ENCODE measurements at regions not wholly inside any gene's neighbourhood (a gene's known extent, or its start where the extent isn't known, plus 50 kb on each side); places are given as distances from the start of the nearest gene placed in this dataset.
"Not testable (repeated sequence)": the region's sequence is repeated elsewhere in the genome, so short reads cannot be mapped to it uniquely, and the experiment has no call there.

- Mint-ChIP-seq H3K4me3 (no peak overlapping the region), H3K9me3 (no peaks in the 10 kb centered on the region), H3K27me3 (no peaks in the 10 kb centered on the region), H3K27ac (peak overlapping the region; percentile 13), H3K4me1 (peaks cover 8% of the 10 kb centered on the region), H3K36me3 (no peaks in the 10 kb centered on the region)
- ATAC-seq: no peak
Observed at GRCh38 chr15:69609776-69610175, 157.2 kb downstream of the RPLP1 start.

GRCh38 chr15:69610277-69610676 is 157.7 kb downstream of the RPLP1 start:
- H3K9me3 Mint-ChIP-seq: no peaks in the 10 kb centered on the region
- ATAC-seq: no peak
- H3K4me3 Mint-ChIP-seq: no peak overlapping the region
- peaks cover 8% of the 10 kb centered on the region for H3K4me1 Mint-ChIP-seq
- peak overlapping the region; percentile 13 for H3K27ac Mint-ChIP-seq
- no peaks in the 10 kb centered on the region for H3K27me3 Mint-ChIP-seq
- no peaks in the 10 kb centered on the region for H3K36me3 Mint-ChIP-seq

GRCh38 chr15:69610858-69611257 is 158.2 kb downstream of the RPLP1 start:
- Mint-ChIP-seq H3K4me3 (no peak overlapping the region), H3K36me3 (no peaks in the 10 kb centered on the region), H3K27me3 (no peaks in the 10 kb centered on the region), H3K9me3 (no peaks in the 10 kb centered on the region), H3K4me1 (peaks cover 7% of the 10 kb centered on the region), H3K27ac (no peak overlapping the region)
- no peak for ATAC-seq

GRCh38 chr15:69612112-69612511 is 159.5 kb downstream of the RPLP1 start:
- no peak for ATAC-seq
- Mint-ChIP-seq H3K4me1 (no peaks in the 10 kb centered on the region), H3K4me3 (no peak overlapping the region), H3K27ac (no peak overlapping the region), H3K36me3 (no peaks in the 10 kb centered on the region), H3K27me3 (no peaks in the 10 kb centered on the region), H3K9me3 (no peaks in the 10 kb centered on the region)

- no peak for ATAC-seq
- no peaks in the 10 kb centered on the region for H3K9me3 Mint-ChIP-seq
- no peak overlapping the region for H3K4me3 Mint-ChIP-seq
- H3K36me3 Mint-ChIP-seq: no peaks in the 10 kb centered on the region
- H3K27ac Mint-ChIP-seq: no peak overlapping the region
- no peaks in the 10 kb centered on the region for H3K4me1 Mint-ChIP-seq
- H3K27me3 Mint-ChIP-seq: no peaks in the 10 kb centered on the region
Observed at GRCh38 chr15:69613182-69613581, 160.6 kb downstream of the RPLP1 start.

- no peaks in the 10 kb centered on the region for H3K9me3 Mint-ChIP-seq
- no peak overlapping the region for H3K27ac Mint-ChIP-seq
- H3K4me3 Mint-ChIP-seq: no peak overlapping the region
- no peaks in the 10 kb centered on the region for H3K36me3 Mint-ChIP-seq
- H3K4me1 Mint-ChIP-seq: no peaks in the 10 kb centered on the region
- ATAC-seq: no peak
- peaks cover under 1% of the 10 kb centered on the region for H3K27me3 Mint-ChIP-seq
Observed at GRCh38 chr15:69613988-69614387, 161.4 kb downstream of the RPLP1 start.

GRCh38 chr15:69615736-69616135 is 163.1 kb downstream of the RPLP1 start:
- Mint-ChIP-seq H3K36me3 (no peaks in the 10 kb centered on the region), H3K27ac (no peak overlapping the region)
- no peak for ATAC-seq

GRCh38 chr15:69616558-69616957 is 163.9 kb downstream of the RPLP1 start:
- peaks cover 16% of the 10 kb centered on the region for H3K27me3 Mint-ChIP-seq
- no peaks in the 10 kb centered on the region for H3K36me3 Mint-ChIP-seq
- no peak overlapping the region for H3K4me3 Mint-ChIP-seq
- ATAC-seq: no peak
- H3K27ac Mint-ChIP-seq: no peak overlapping the region
- no peaks in the 10 kb centered on the region for H3K4me1 Mint-ChIP-seq
- H3K9me3 Mint-ChIP-seq: no peaks in the 10 kb centered on the region

More at GRCh38 chr15:69615736-69616135, 163.1 kb downstream of the RPLP1 start:
- Mint-ChIP-seq H3K9me3 (no peaks in the 10 kb centered on the region), H3K4me3 (no peak overlapping the region), H3K4me1 (no peaks in the 10 kb centered on the region), H3K27me3 (peaks cover 16% of the 10 kb centered on the region)

GRCh38 chr15:69617144-69617543 is 164.5 kb downstream of the RPLP1 start:
- not testable (repeated sequence) for H3K4me1 Mint-ChIP-seq, H3K27ac Mint-ChIP-seq, H3K4me3 Mint-ChIP-seq, H3K9me3 Mint-ChIP-seq, ATAC-seq, H3K36me3 Mint-ChIP-seq
- H3K27me3 Mint-ChIP-seq: peaks cover 16% of the 10 kb centered on the region

GRCh38 chr15:69623392-69624154 is 171.0 kb downstream of the RPLP1 start:
- H3K27ac Mint-ChIP-seq: no peak overlapping the region
- H3K36me3 Mint-ChIP-seq: no peaks in the 10 kb centered on the region
- peaks cover 73% of the 10 kb centered on the region for H3K27me3 Mint-ChIP-seq
- no peak for ATAC-seq
- peaks cover 13% of the 10 kb centered on the region for H3K4me1 Mint-ChIP-seq
- H3K9me3 Mint-ChIP-seq: no peaks in the 10 kb centered on the region
- no peak overlapping the region for H3K4me3 Mint-ChIP-seq

GRCh38 chr15:69624155-69624520 is 171.5 kb downstream of the RPLP1 start:
- H3K4me1 Mint-ChIP-seq: peaks cover 13% of the 10 kb centered on the region
- no peak overlapping the region for H3K4me3 Mint-ChIP-seq
- H3K36me3 Mint-ChIP-seq: no peaks in the 10 kb centered on the region
- H3K9me3 Mint-ChIP-seq: no peaks in the 10 kb centered on the region
- peaks cover 76% of the 10 kb centered on the region for H3K27me3 Mint-ChIP-seq
- no peak for ATAC-seq
- H3K27ac Mint-ChIP-seq: no peak overlapping the region

- no peak overlapping the region for H3K27ac Mint-ChIP-seq
- H3K4me1 Mint-ChIP-seq: peaks cover 15% of the 10 kb centered on the region
- H3K27me3 Mint-ChIP-seq: peaks cover 69% of the 10 kb centered on the region
Observed at GRCh38 chr15:69624816-69625215, 172.2 kb downstream of the RPLP1 start.

GRCh38 chr15:69625328-69625727 is 172.7 kb downstream of the RPLP1 start:
- Mint-ChIP-seq H3K9me3 (no peaks in the 10 kb centered on the region), H3K4me3 (no peak overlapping the region), H3K4me1 (peaks cover 20% of the 10 kb centered on the region), H3K27ac (no peak overlapping the region), H3K36me3 (no peaks in the 10 kb centered on the region), H3K27me3 (peaks cover 69% of the 10 kb centered on the region)
- ATAC-seq: no peak

More at GRCh38 chr15:69624816-69625215, 172.2 kb downstream of the RPLP1 start:
- Mint-ChIP-seq H3K4me3 (no peak overlapping the region), H3K9me3 (no peaks in the 10 kb centered on the region), H3K36me3 (no peaks in the 10 kb centered on the region)
- ATAC-seq: no peak

GRCh38 chr15:69626095-69627066 is 173.8 kb downstream of the RPLP1 start:
- no peak for ATAC-seq
- Mint-ChIP-seq H3K27ac (no peak overlapping the region), H3K9me3 (no peaks in the 10 kb centered on the region), H3K4me3 (no peak overlapping the region), H3K4me1 (peaks cover 27% of the 10 kb centered on the region), H3K36me3 (no peaks in the 10 kb centered on the region), H3K27me3 (peaks cover 77% of the 10 kb centered on the region)

- Mint-ChIP-seq H3K27me3 (peaks cover 86% of the 10 kb centered on the region), H3K27ac (no peak overlapping the region), H3K36me3 (no peaks in the 10 kb centered on the region), H3K9me3 (no peaks in the 10 kb centered on the region), H3K4me3 (no peak overlapping the region), H3K4me1 (peaks cover 32% of the 10 kb centered on the region)
- ATAC-seq: no peak
Observed at GRCh38 chr15:69627548-69628158, 175.0 kb downstream of the RPLP1 start.

All from stimulated activated memory B cell treated with anti-CD40 and anti-IgM and Interleukin-4, amounts not matched to agents 10 μg/mL and 1 μg/mL and 100 μg/mL, for 72 hours (primary cell).